ENCODE measurements at regions not wholly inside any gene's neighbourhood (a gene's known extent, or its start where the extent isn't known, plus 50 kb on each side); places are given as distances from the start of the nearest gene placed in this dataset.
"Not testable (repeated sequence)": the region's sequence is repeated elsewhere in the genome, so short reads cannot be mapped to it uniquely, and the experiment has no call there.

- H3K4me1 Mint-ChIP-seq; H3K4me3 Mint-ChIP-seq; H4K20me1 ChIP-seq (ENCODE audit: control insufficient read depth, insufficient read depth, low read length, poor library complexity, severe bottlenecking); H3K27ac Mint-ChIP-seq; H3K4me1 ChIP-seq (ENCODE audit: control insufficient read depth in 2 of 2, insufficient read depth in 2 of 2, low read length in 2 of 2); H3K4me2 ChIP-seq (replicated peaks; ENCODE audit: low read depth, low read length, poor library complexity, severe bottlenecking); H3K4me3 ChIP-seq (ENCODE audit: control extremely low read depth in 1 of 5, extremely low read depth in 1 of 5, insufficient read depth in 1 of 5, low read depth in 2 of 5, low read length in 4 of 5); H3K27ac ChIP-seq (ENCODE audit: low read length in 2 of 2); H3K9me3 ChIP-seq (ENCODE audit: control extremely low read depth in 1 of 3, control insufficient read depth in 2 of 3, insufficient read depth in 1 of 3, low read length in 2 of 3); POLR2A ChIA-PET; intact Hi-C loops (cut with micrococcal nuclease); H3K27me3 ChIP-seq (replicated peaks in 1 of 4; ENCODE audit: control extremely low read depth in 1 of 4, control insufficient read depth in 3 of 4, insufficient read depth in 4 of 4, low read length in 3 of 4); H3K9ac ChIP-seq (ENCODE audit: low read length); H3K79me2 ChIP-seq (ENCODE audit: control insufficient read depth, insufficient read depth, low read length); H3K36me3 ChIP-seq (replicated peaks in 1 of 2; ENCODE audit: control extremely low read depth in 1 of 2, control insufficient read depth in 1 of 2, extremely low read depth in 1 of 2, insufficient read depth in 2 of 2, low read length in 1 of 2); H3K9me3 Mint-ChIP-seq (ENCODE audit: insufficient read depth); CTCF ChIA-PET; H2AFZ ChIP-seq (ENCODE audit: insufficient read depth, low read depth, low read length, poor library complexity, severe bottlenecking); ATAC-seq (ENCODE audit: low read depth); H3K27me3 Mint-ChIP-seq; DNase-seq: not testable (repeated sequence)
- 92% methylated on average over 17 of the region's 30 CpGs for WGBS (ENCODE audit: insufficient coverage)
These were observed 381.7 kb upstream of the ISX start for GRCh38 chr22:34684278-34684677.

- Mint-ChIP-seq H3K4me1 (no peaks in the 10 kb centered on the region), H3K27ac (no peak overlapping the region), H3K9me3 (ENCODE audit: insufficient read depth) (no peaks in the 10 kb centered on the region), H3K4me3 (no peak overlapping the region), H3K27me3 (no peaks in the 10 kb centered on the region)
- no peak overlapping the region for H3K27ac ChIP-seq (ENCODE audit: low read length in 2 of 2)
- no peaks in the 10 kb centered on the region for H4K20me1 ChIP-seq (ENCODE audit: control insufficient read depth, insufficient read depth, low read length, poor library complexity, severe bottlenecking)
- ChIA-PET POLR2A (no interaction called here), CTCF (no interaction called here)
- H2AFZ ChIP-seq (ENCODE audit: insufficient read depth, low read depth, low read length, poor library complexity, severe bottlenecking): no peak overlapping the region
- no peak overlapping the region for H3K4me3 ChIP-seq (ENCODE audit: control extremely low read depth in 1 of 5, extremely low read depth in 1 of 5, insufficient read depth in 1 of 5, low read depth in 2 of 5, low read length in 4 of 5)
- no peaks in the 10 kb centered on the region for H3K79me2 ChIP-seq (ENCODE audit: control insufficient read depth, insufficient read depth, low read length)
- intact Hi-C loops (cut with micrococcal nuclease): no loop called here
- H3K4me1 ChIP-seq (ENCODE audit: control insufficient read depth in 2 of 2, insufficient read depth in 2 of 2, low read length in 2 of 2): no peaks in the 10 kb centered on the region
- H3K9me3 ChIP-seq (ENCODE audit: control extremely low read depth in 1 of 3, control insufficient read depth in 2 of 3, insufficient read depth in 1 of 3, low read length in 2 of 3): no peaks in the 10 kb centered on the region
- ATAC-seq (ENCODE audit: low read depth) (no peak), DNase-seq (no peak)
- H3K4me2 ChIP-seq (replicated peaks; ENCODE audit: low read depth, low read length, poor library complexity, severe bottlenecking): no peak overlapping the region
- no peak for TF ChIP-seq CTCF (IDR thresholded peaks at IDR 0.05)
- TF ChIP-seq EZH2 (IDR thresholded peaks at IDR 0.05; ENCODE audit: borderline replicate concordance, insufficient read depth, low read depth, low read length, poor library complexity, severe bottlenecking): no peak
- no peak overlapping the region for H3K9ac ChIP-seq (ENCODE audit: low read length)
- H3K36me3 ChIP-seq (replicated peaks in 1 of 2; ENCODE audit: control extremely low read depth in 1 of 2, control insufficient read depth in 1 of 2, extremely low read depth in 1 of 2, insufficient read depth in 2 of 2, low read length in 1 of 2): no peaks in the 10 kb centered on the region
- WGBS (ENCODE audit: insufficient coverage): no CpG with 5 or more reads among the region's 1 CpG
- no peaks in the 10 kb centered on the region for H3K27me3 ChIP-seq (replicated peaks in 1 of 4; ENCODE audit: control extremely low read depth in 1 of 4, control insufficient read depth in 3 of 4, insufficient read depth in 4 of 4, low read length in 3 of 4)
These were observed 378.8 kb upstream of the ISX start for GRCh38 chr22:34687116-34687515.

All from B cell (primary cell).